ENCODE measurements at regions not wholly inside any gene's neighbourhood (a gene's known extent, or its start where the extent isn't known, plus 50 kb on each side); places are given as distances from the start of the nearest gene placed in this dataset.

DNA sequence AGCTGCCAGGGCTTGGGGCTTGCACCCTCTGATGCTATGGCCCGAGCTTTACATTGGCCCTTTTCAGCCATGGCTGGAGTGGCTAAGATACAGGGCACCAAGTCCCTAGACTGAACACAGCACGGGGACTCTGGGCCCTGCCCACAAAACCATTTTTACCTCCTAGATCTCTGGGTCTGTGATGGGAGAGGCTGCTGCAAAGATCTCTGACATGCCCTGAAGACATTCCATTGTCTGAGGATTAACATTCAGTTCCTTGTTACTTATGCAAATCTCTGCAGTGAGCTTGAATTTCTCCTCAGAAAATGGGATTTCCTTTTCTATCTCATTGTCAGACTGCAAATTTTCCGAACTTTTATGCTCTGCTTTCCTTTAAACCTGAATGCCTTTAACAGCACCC, 337.0 kb upstream of the SMC2 start:
- TF ChIP-seq, protein P1, sequence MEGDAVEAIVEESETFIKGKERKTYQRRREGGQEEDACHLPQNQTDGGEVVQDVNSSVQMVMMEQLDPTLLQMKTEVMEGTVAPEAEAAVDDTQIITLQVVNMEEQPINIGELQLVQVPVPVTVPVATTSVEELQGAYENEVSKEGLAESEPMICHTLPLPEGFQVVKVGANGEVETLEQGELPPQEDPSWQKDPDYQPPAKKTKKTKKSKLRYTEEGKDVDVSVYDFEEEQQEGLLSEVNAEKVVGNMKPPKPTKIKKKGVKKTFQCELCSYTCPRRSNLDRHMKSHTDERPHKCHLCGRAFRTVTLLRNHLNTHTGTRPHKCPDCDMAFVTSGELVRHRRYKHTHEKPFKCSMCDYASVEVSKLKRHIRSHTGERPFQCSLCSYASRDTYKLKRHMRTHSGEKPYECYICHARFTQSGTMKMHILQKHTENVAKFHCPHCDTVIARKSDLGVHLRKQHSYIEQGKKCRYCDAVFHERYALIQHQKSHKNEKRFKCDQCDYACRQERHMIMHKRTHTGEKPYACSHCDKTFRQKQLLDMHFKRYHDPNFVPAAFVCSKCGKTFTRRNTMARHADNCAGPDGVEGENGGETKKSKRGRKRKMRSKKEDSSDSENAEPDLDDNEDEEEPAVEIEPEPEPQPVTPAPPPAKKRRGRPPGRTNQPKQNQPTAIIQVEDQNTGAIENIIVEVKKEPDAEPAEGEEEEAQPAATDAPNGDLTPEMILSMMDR (IDR thresholded peaks at IDR 0.05) = no peak
- TF ChIP-seq POLR2A (IDR thresholded peaks at IDR 0.05) = no peak

Data from stomach (tissue), 4 donors.